OCI-LY3 (cell line): ENCODE measurements at regions not wholly inside any gene's neighbourhood (a gene's known extent, or its start where the extent isn't known, plus 50 kb on each side); places are given as distances from the start of the nearest gene placed in this dataset.
"Not testable (repeated sequence)": the region's sequence is repeated elsewhere in the genome, so short reads cannot be mapped to it uniquely, and the experiment has no call there.

Source experiments
- CTCF ChIP-seq: fragments of 200-600, 300-600 bp; sonication (generic); IDR thresholded peaks from 2 replicates; pipeline ENCODE4 v1.5.1; 2014; ENCODE audit warnings: antibody characterized with exemption, low read length, low read depth
- EZH2phosphoT487 ChIP-seq: fragments of 200-600 bp; shearing (Covaris generic); IDR thresholded peaks from 2 replicates; pipeline ENCODE4 v1.6.1; 2018; ENCODE audit warnings: antibody characterized with exemption, mixed run types, low read depth

GRCh38 chr1:146318715-146319114 lies 89.9 kb upstream of the NOTCH2NLA start:
- not testable (repeated sequence) for TF ChIP-seq CTCF, EZH2phosphoT487
